ENCODE measurements at regions not wholly inside any gene's neighbourhood (a gene's known extent, or its start where the extent isn't known, plus 50 kb on each side); places are given as distances from the start of the nearest gene placed in this dataset.

- TF ChIP-seq CHD7 (IDR thresholded peaks at IDR 0.05; ENCODE audit: insufficient replicate concordance, low read length) (no peak), KDM4A (IDR thresholded peaks at IDR 0.05; ENCODE audit: low read depth, low read length, severe bottlenecking) (no peak), TCF12 (IDR thresholded peaks at IDR 0.05; ENCODE audit: low read depth, low read length) (no peak), NANOG (IDR thresholded peaks at IDR 0.05; ENCODE audit: insufficient read depth, low read depth, low read length, poor library complexity, severe bottlenecking) (no peak), RBBP5 (IDR thresholded peaks at IDR 0.05; ENCODE audit: borderline replicate concordance, low read depth, low read length) (no peak), BRCA1 (IDR thresholded peaks at IDR 0.05; ENCODE audit: low read depth, low read length) (no peak), RNF2 (IDR thresholded peaks at IDR 0.05; ENCODE audit: borderline replicate concordance, low read depth, low read length, missing control alignments, poor library complexity, severe bottlenecking) (no peak), POLR2AphosphoS5 (IDR thresholded peaks at IDR 0.05; ENCODE audit: low read depth, low read length) (no peak), JUND (IDR thresholded peaks at IDR 0.05; ENCODE audit: low read length) (no peak), ASH2L (IDR thresholded peaks at IDR 0.05; ENCODE audit: low read length) (no peak), GTF2F1 (IDR thresholded peaks at IDR 0.05; ENCODE audit: borderline replicate concordance, low read depth, low read length) (no peak)
These were observed 58.9 kb upstream of the NDUFV2 start (continued) for GRCh38 chr18:9043581-9043980.

All from H1 (cell line).